Breast epithelium (tissue), 3 donors: ENCODE measurements at regions not wholly inside any gene's neighbourhood (a gene's known extent, or its start where the extent isn't known, plus 50 kb on each side); places are given as distances from the start of the nearest gene placed in this dataset.

Experiments used
- POLR2AphosphoS5 ChIP-seq, 3 donors: sonication (generic); formaldehyde crosslinking; IDR thresholded peaks; one replicate each; pipeline ENCODE4 v1.6.1; 2017; ENCODE audit warnings: antibody characterized with exemption in 3 of 3
- TF ChIP-seq, protein P1 (sequence below), 3 donors: fragments of 450-650 bp; IDR thresholded peaks; one replicate each; pipeline ENCODE4 v1.5.1; 2016 to 2017; ENCODE audit warnings: antibody characterized with exemption in 3 of 3, mild to moderate bottlenecking in 3 of 3, moderate library complexity in 3 of 3

GRCh38 chr7:112550468-112551060, 69.8 kb downstream of the LSMEM1 start:
- no peak for TF ChIP-seq POLR2AphosphoS5 (IDR thresholded peaks at IDR 0.05)
- TF ChIP-seq, protein P1, sequence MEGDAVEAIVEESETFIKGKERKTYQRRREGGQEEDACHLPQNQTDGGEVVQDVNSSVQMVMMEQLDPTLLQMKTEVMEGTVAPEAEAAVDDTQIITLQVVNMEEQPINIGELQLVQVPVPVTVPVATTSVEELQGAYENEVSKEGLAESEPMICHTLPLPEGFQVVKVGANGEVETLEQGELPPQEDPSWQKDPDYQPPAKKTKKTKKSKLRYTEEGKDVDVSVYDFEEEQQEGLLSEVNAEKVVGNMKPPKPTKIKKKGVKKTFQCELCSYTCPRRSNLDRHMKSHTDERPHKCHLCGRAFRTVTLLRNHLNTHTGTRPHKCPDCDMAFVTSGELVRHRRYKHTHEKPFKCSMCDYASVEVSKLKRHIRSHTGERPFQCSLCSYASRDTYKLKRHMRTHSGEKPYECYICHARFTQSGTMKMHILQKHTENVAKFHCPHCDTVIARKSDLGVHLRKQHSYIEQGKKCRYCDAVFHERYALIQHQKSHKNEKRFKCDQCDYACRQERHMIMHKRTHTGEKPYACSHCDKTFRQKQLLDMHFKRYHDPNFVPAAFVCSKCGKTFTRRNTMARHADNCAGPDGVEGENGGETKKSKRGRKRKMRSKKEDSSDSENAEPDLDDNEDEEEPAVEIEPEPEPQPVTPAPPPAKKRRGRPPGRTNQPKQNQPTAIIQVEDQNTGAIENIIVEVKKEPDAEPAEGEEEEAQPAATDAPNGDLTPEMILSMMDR (IDR thresholded peaks at IDR 0.05) = peak; percentile 28 to 78 (median 77)
